IMR-90 (cell line): ENCODE measurements at regions not wholly inside any gene's neighbourhood (a gene's known extent, or its start where the extent isn't known, plus 50 kb on each side); places are given as distances from the start of the nearest gene placed in this dataset.

Experiments
- ATAC-seq: fragments of 200-7000 bp; cut with Tn5 transposase; 2 replicates; pipeline ENCODE4 v1.9.1; 2020; ENCODE audit warnings: low read depth, mild to moderate bottlenecking, moderate library complexity
- BruUV-seq: library from RNA; stranded (reverse); fragments of 400-500 nt; replicated peaks from 2 replicates; lab custom pipeline; 2021; lab: Mats Ljungman, UMichigan
- CTCF ChIA-PET: fragments of 300-600 bp; formaldehyde crosslinking; extraction: SDS; loops from one replicate; lab custom pipeline; 2021; ENCODE audit warnings: antibody characterized with exemption; lab: Yijun Ruan, JAX
- POLR2A ChIA-PET: fragments of 300-600 bp; sonication (Branson Sonifier 250); formaldehyde crosslinking; loops from one replicate; lab custom pipeline; 2022; ENCODE audit warnings: antibody characterized with exemption; ENCODE audit not compliant: unreplicated experiment; lab: Charles Lee
- DNase-seq: peaks from one replicate; pipeline ENCODE4 v3.0.0; 2013
- H2AFZ ChIP-seq: replicated peaks from 2 replicates; pipeline ENCODE3; 2013; ENCODE audit warnings: low read length, mild to moderate bottlenecking; ENCODE audit not compliant: poor library complexity
- H2AK5ac ChIP-seq: 2 replicates; pipeline ENCODE4 v1.6.1; 2013; ENCODE audit warnings: low read depth, low read length, inconsistent platforms
- H2AK9ac ChIP-seq: replicated peaks from 2 replicates; pipeline ENCODE3; 2013; ENCODE audit warnings: mild to moderate bottlenecking, low read depth, low read length, moderate library complexity; ENCODE audit not compliant: poor library complexity
- H2BK120ac ChIP-seq: 2 replicates; pipeline ENCODE4 v1.6.1; 2013; ENCODE audit warnings: low read depth, low read length, inconsistent platforms
- H2BK15ac ChIP-seq: 3 replicates; pipeline ENCODE4 v1.6.1; 2013; ENCODE audit warnings: low read depth, low read length, inconsistent platforms
- H2BK20ac ChIP-seq: 2 replicates; pipeline ENCODE4 v1.6.1; 2013; ENCODE audit warnings: low read depth, mild to moderate bottlenecking, inconsistent platforms, low read length, moderate library complexity
- H2BK5ac ChIP-seq: 2 replicates; pipeline ENCODE4 v1.6.1; 2013; ENCODE audit warnings: mild to moderate bottlenecking, low read depth, low read length, inconsistent platforms; ENCODE audit not compliant: poor library complexity, severe bottlenecking
- H3K14ac ChIP-seq: replicated peaks from 2 replicates; pipeline ENCODE4 v1.6.1; 2013; ENCODE audit warnings: low read depth, low read length, inconsistent platforms
- H3K18ac ChIP-seq: 2 replicates; pipeline ENCODE4 v1.6.1; 2013; ENCODE audit warnings: low read depth, low read length, control low read depth
- H3K23ac ChIP-seq: 2 replicates; pipeline ENCODE4 v1.6.1; 2013; ENCODE audit warnings: low read depth, low read length, inconsistent platforms
- H3K27ac ChIP-seq: 2 replicates; pipeline ENCODE4 v1.5.1; 2013; ENCODE audit warnings: mild to moderate bottlenecking, control low read depth, low read length; ENCODE audit not compliant: insufficient read depth
- H3K27me3 ChIP-seq: 2 replicates; pipeline ENCODE4 v1.6.1; 2013; ENCODE audit warnings: low read length; ENCODE audit not compliant: control insufficient read depth, insufficient read depth
- H3K36me3 ChIP-seq: 2 replicates; pipeline ENCODE4 v1.6.1; 2013; ENCODE audit warnings: low read length, mixed read lengths; ENCODE audit not compliant: control insufficient read depth, insufficient read depth
- H3K4ac ChIP-seq: 2 replicates; pipeline ENCODE4 v1.6.1; 2013; ENCODE audit warnings: low read depth, low read length, inconsistent platforms
- H3K4me1 ChIP-seq: 2 replicates; pipeline ENCODE4 v1.6.1; 2013; ENCODE audit warnings: low read length, mixed read lengths; ENCODE audit not compliant: control insufficient read depth, insufficient read depth
- H3K4me2 ChIP-seq: 2 replicates; pipeline ENCODE4 v1.6.1; 2013; ENCODE audit warnings: low read depth, mild to moderate bottlenecking, control low read depth, low read length, moderate library complexity
- H3K4me3 ChIP-seq: 2 replicates; pipeline ENCODE4 v1.5.1; 2013; ENCODE audit warnings: low read depth, mild to moderate bottlenecking, control low read depth, low read length, moderate library complexity; ENCODE audit not compliant: insufficient read depth
- H3K56ac ChIP-seq: 2 replicates; pipeline ENCODE4 v1.6.1; 2013; ENCODE audit warnings: low read length, inconsistent platforms; ENCODE audit not compliant: insufficient read depth; ENCODE audit errors: extremely low read depth
- H3K79me1 ChIP-seq, 2 experiments: 2 replicates each; pipeline ENCODE4 v1.6.1; 2013; ENCODE audit warnings: low read length in 2 of 2, inconsistent platforms in 1 of 2, low read depth in 1 of 2
- H3K9ac ChIP-seq: 2 replicates; pipeline ENCODE4 v1.6.1; 2013; ENCODE audit warnings: low read depth, low read length, control low read depth
- H3K9me1 ChIP-seq: 2 replicates; pipeline ENCODE4 v1.6.1; 2013; ENCODE audit warnings: low read length, inconsistent platforms; ENCODE audit not compliant: insufficient read depth
- H3K9me3 ChIP-seq: 2 replicates; pipeline ENCODE4 v1.6.1; 2013; ENCODE audit warnings: low read length; ENCODE audit not compliant: control insufficient read depth, insufficient read depth
- H4K20me1 ChIP-seq: 2 replicates; pipeline ENCODE4 v1.6.1; 2013; ENCODE audit warnings: low read length, inconsistent platforms; ENCODE audit not compliant: insufficient read depth
- H4K5ac ChIP-seq: 2 replicates; pipeline ENCODE4 v1.6.1; 2013; ENCODE audit warnings: mild to moderate bottlenecking, low read depth, low read length, control low read depth
- H4K8ac ChIP-seq, 2 experiments: 2 replicates each; pipeline ENCODE4 v1.6.1; 2013; ENCODE audit warnings: low read depth in 2 of 2, low read length in 2 of 2, control low read depth in 1 of 2, inconsistent platforms in 1 of 2
- H4K91ac ChIP-seq: 2 replicates; pipeline ENCODE4 v1.6.1; 2013; ENCODE audit warnings: low read depth, low read length, inconsistent platforms; ENCODE audit not compliant: insufficient read depth
- CEBPB ChIP-seq: IDR thresholded peaks from 2 replicates; pipeline ENCODE4 v1.6.1; 2012; ENCODE audit warnings: low read depth, low read length, improper control_type of control experiment
- CHD1 ChIP-seq: IDR thresholded peaks from 2 replicates; pipeline ENCODE4 v1.6.1; 2012; ENCODE audit warnings: low read depth, low read length, improper control_type of control experiment
- CTCF ChIP-seq: conservative IDR thresholded peaks from 2 replicates; pipeline ENCODE4 v1.5.1; 2012; ENCODE audit warnings: mild to moderate bottlenecking, low read depth, low read length, improper control_type of control experiment
- ELK1 ChIP-seq: fragments of 150-350 bp; IDR thresholded peaks from 2 replicates; pipeline ENCODE4 v1.6.1; 2016; ENCODE audit warnings: low read depth, mild to moderate bottlenecking, low read length, moderate library complexity, borderline replicate concordance
- FOS ChIP-seq: fragments of 150-350 bp; IDR thresholded peaks from 2 replicates; pipeline ENCODE4 v1.6.1; 2016; ENCODE audit warnings: low read depth, low read length
- MAZ ChIP-seq: IDR thresholded peaks from 2 replicates; pipeline ENCODE4 v1.6.1; 2012; ENCODE audit warnings: low read depth, mild to moderate bottlenecking, low read length, improper control_type of control experiment, moderate library complexity, borderline replicate concordance
- MXI1 ChIP-seq: IDR thresholded peaks from 2 replicates; pipeline ENCODE4 v1.6.1; 2012; ENCODE audit warnings: low read depth, mild to moderate bottlenecking, low read length, moderate library complexity, borderline replicate concordance
- NFE2L2 ChIP-seq: fragments of 150-350 bp; IDR thresholded peaks from 2 replicates; pipeline ENCODE4 v1.6.1; 2016; ENCODE audit warnings: low read depth, mild to moderate bottlenecking, low read length
- RAD21 ChIP-seq: IDR thresholded peaks from 2 replicates; pipeline ENCODE4 v1.6.1; 2012; ENCODE audit warnings: low read length, improper control_type of control experiment
- RCOR1 ChIP-seq: IDR thresholded peaks from 2 replicates; pipeline ENCODE4 v1.6.1; 2012; ENCODE audit warnings: mild to moderate bottlenecking, low read length, improper control_type of control experiment; ENCODE audit not compliant: insufficient replicate concordance
- RFX5 ChIP-seq: IDR thresholded peaks from 2 replicates; pipeline ENCODE4 v1.8.0; 2012; ENCODE audit warnings: low read depth, mild to moderate bottlenecking, low read length, moderate library complexity
- SMC3 ChIP-seq: fragments of 150-350 bp; IDR thresholded peaks from 2 replicates; pipeline ENCODE4 v1.6.1; 2016; ENCODE audit warnings: low read depth, mild to moderate bottlenecking, antibody characterized with exemption, low read length, moderate library complexity
- USF2 ChIP-seq: fragments of 150-350 bp; IDR thresholded peaks from 2 replicates; pipeline ENCODE4 v1.6.1; 2017; ENCODE audit warnings: mild to moderate bottlenecking, antibody characterized with exemption, low read length, low read depth
- WGBS, 2 experiments: methylation state at CpG; one replicate each; pipeline versions ENCODE4 v1.1.5 to v1.1.7; 2013; ENCODE audit warnings: missing lambda C conversion rate in 2 of 2; ENCODE audit not compliant: insufficient read length in 1 of 2; ENCODE audit errors: extremely low coverage in 2 of 2; 5-methylcytosine and 5-hydroxymethylcytosine counted together
- dilution Hi-C: fragments of 300-500 bp; cut with HindIII; formaldehyde crosslinking; loops from one replicate; pipeline ENCODE4 v1.14.3; 2018; ENCODE audit warnings: low sequenced_read_pairs; ENCODE audit not compliant: unreplicated experiment
- in situ Hi-C: fragments of 300-500 bp; cut with MboI; formaldehyde crosslinking; loops from 3 replicates; pipeline ENCODE4 v1.14.3; 2019; ENCODE audit warnings: low sequenced_read_pairs, inconsistent platforms, mixed read lengths
- intact Hi-C: fragments of 100-400 bp; cut with micrococcal nuclease; formaldehyde crosslinking; loops from 2 replicates; pipeline ENCODE4 v1.10.0; 2022

- H3K4me3 ChIP-seq: no peak overlapping the region
- H3K4me2 ChIP-seq: no peak overlapping the region
- no peaks in the 10 kb centered on the region for H4K20me1 ChIP-seq
- H4K5ac ChIP-seq: no peak overlapping the region
- POLR2A ChIA-PET: no interaction called here
- in situ Hi-C loops (no loop called here), dilution Hi-C loops (no loop called here), intact Hi-C loops (no loop called here)
- no peak overlapping the region for H3K23ac ChIP-seq
- H2AK5ac ChIP-seq: no peak overlapping the region
- DNase-seq (peak; percentile 12), ATAC-seq (no peak)
- H3K9me3 ChIP-seq: 0 out of 2 replicates have a peak, but pooled peaks cover 2% of the 10 kb centered on the region
- no peak overlapping the region for H4K8ac ChIP-seq
- no peak overlapping the region for H3K14ac ChIP-seq
- no peak overlapping the region for H4K91ac ChIP-seq
- H3K56ac ChIP-seq: no peak overlapping the region
- no peak overlapping the region for H3K4ac ChIP-seq
- no peaks in the 10 kb centered on the region for H3K27me3 ChIP-seq
- no peaks in the 10 kb centered on the region for H3K36me3 ChIP-seq
- TF ChIP-seq ELK1: no peak
- no peak for TF ChIP-seq MAZ
- no peak for TF ChIP-seq CHD1
- TF ChIP-seq CTCF: no peak
- no peak for TF ChIP-seq FOS
- no peak for TF ChIP-seq RCOR1
- no peak for TF ChIP-seq RFX5
- no peak for TF ChIP-seq USF2
- no peak for TF ChIP-seq CEBPB
- no peak for TF ChIP-seq SMC3
- no peak for TF ChIP-seq NFE2L2
- TF ChIP-seq RAD21: no peak
- no peak for TF ChIP-seq MXI1
- no peak overlapping the region for H3K27ac ChIP-seq
- H2AK9ac ChIP-seq: no peak overlapping the region
- no CpG with 5 or more reads among the region's 2 CpGs for WGBS, 2 experiments
- no peak overlapping the region for H2BK20ac ChIP-seq
- no peak overlapping the region for H2BK15ac ChIP-seq
- H2BK120ac ChIP-seq: no peak overlapping the region
- H2BK5ac ChIP-seq: no peak overlapping the region
- CTCF ChIA-PET: no interaction called here
- H3K9me1 ChIP-seq: no peaks in the 10 kb centered on the region
- H3K79me1 ChIP-seq: no peaks in the 10 kb centered on the region
- H3K18ac ChIP-seq: no peak overlapping the region
- BruUV-seq: no TSS peak
- no peak overlapping the region for H2AFZ ChIP-seq
- H3K4me1 ChIP-seq: no peaks in the 10 kb centered on the region
- no peak overlapping the region for H3K9ac ChIP-seq
Measured at GRCh38 chr15:95946241-95946640, 384.3 kb upstream of the NR2F2 start.
